ENCODE measurements at regions not wholly inside any gene's neighbourhood (a gene's known extent, or its start where the extent isn't known, plus 50 kb on each side); places are given as distances from the start of the nearest gene placed in this dataset.

- Mint-ChIP-seq H3K9me3 (peaks cover 0 to 4% (median 0%) of the 10 kb centered on the region in 11 donors), H3K27me3 (peaks cover 0 to 5% (median 0%) of the 10 kb centered on the region in 5 donors), H3K27ac (no peak overlapping the region), H3K36me3 (no peaks in the 10 kb centered on the region), H3K4me3 (no peak overlapping the region), H3K4me1 (no peaks in the 10 kb centered on the region)
- H3K4me1 ChIP-seq (ENCODE audit: control insufficient read depth in 2 of 2, insufficient read depth in 2 of 2, low read length in 2 of 2): no peaks in the 10 kb centered on the region
- no peak overlapping the region for H3K27ac ChIP-seq (ENCODE audit: low read depth, low read length)
- ChIA-PET POLR2A (no interaction called here), CTCF (no interaction called here)
- no peak overlapping the region for H3K4me3 ChIP-seq (ENCODE audit: low read length)
- DNase-seq (no peak), ATAC-seq (no peak)
- H3K36me3 ChIP-seq (ENCODE audit: control insufficient read depth in 2 of 3, insufficient read depth in 3 of 3, low read length in 3 of 3): no peaks in the 10 kb centered on the region
- H3K9me3 ChIP-seq (ENCODE audit: control insufficient read depth in 2 of 3, low read length in 3 of 3): no peaks in the 10 kb centered on the region
- H3K27me3 ChIP-seq (ENCODE audit: control insufficient read depth in 2 of 2, insufficient read depth in 2 of 2, low read length in 2 of 2): no peaks in the 10 kb centered on the region
- intact Hi-C loops (cut with micrococcal nuclease): no loop called here
These were observed 638.7 kb upstream of the FANCL start for GRCh38 chr2:58879834-58880233.

GRCh38 chr2:58878778-58879177 lies 637.7 kb upstream of the FANCL start:
- Mint-ChIP-seq H3K9me3 (peaks cover 0 to 4% (median 0%) of the 10 kb centered on the region in 11 donors), H3K36me3 (no peaks in the 10 kb centered on the region), H3K27ac (no peak overlapping the region), H3K4me3 (no peak overlapping the region), H3K27me3 (peaks cover 0 to 5% (median 0%) of the 10 kb centered on the region in 5 donors), H3K4me1 (no peaks in the 10 kb centered on the region)
- ATAC-seq (no peak), DNase-seq (no peak)
- Histone ChIP-seq H3K36me3 (ENCODE audit: control insufficient read depth in 2 of 3, insufficient read depth in 3 of 3, low read length in 3 of 3) (no peaks in the 10 kb centered on the region), H3K4me1 (ENCODE audit: control insufficient read depth in 2 of 2, insufficient read depth in 2 of 2, low read length in 2 of 2) (no peaks in the 10 kb centered on the region), H3K27me3 (ENCODE audit: control insufficient read depth in 2 of 2, insufficient read depth in 2 of 2, low read length in 2 of 2) (no peaks in the 10 kb centered on the region), H3K9me3 (ENCODE audit: control insufficient read depth in 2 of 3, low read length in 3 of 3) (no peaks in the 10 kb centered on the region), H3K4me3 (ENCODE audit: low read length) (no peak overlapping the region), H3K27ac (ENCODE audit: low read depth, low read length) (no peak overlapping the region)
- POLR2A ChIA-PET: no interaction called here
- intact Hi-C loops (cut with micrococcal nuclease): no loop called here
- CTCF ChIA-PET: no interaction called here

- no peaks in the 10 kb centered on the region for H3K36me3 ChIP-seq (ENCODE audit: control insufficient read depth in 2 of 3, insufficient read depth in 3 of 3, low read length in 3 of 3)
- ATAC-seq (no peak), DNase-seq (no peak)
- intact Hi-C loops (cut with micrococcal nuclease): no loop called here
- ChIA-PET POLR2A (no interaction called here), CTCF (no interaction called here)
- peaks cover 0 to 3% (median 0%) of the 10 kb centered on the region in 11 donors for H3K9me3 Mint-ChIP-seq
- no peak overlapping the region for H3K27ac ChIP-seq (ENCODE audit: low read depth, low read length)
- no peaks in the 10 kb centered on the region for H3K27me3 ChIP-seq (ENCODE audit: control insufficient read depth in 2 of 2, insufficient read depth in 2 of 2, low read length in 2 of 2)
- H3K4me1 ChIP-seq (ENCODE audit: control insufficient read depth in 2 of 2, insufficient read depth in 2 of 2, low read length in 2 of 2): no peaks in the 10 kb centered on the region
- H3K4me1 Mint-ChIP-seq: no peaks in the 10 kb centered on the region
- H3K27ac Mint-ChIP-seq: no peak overlapping the region
- peaks cover 0 to 5% (median 0%) of the 10 kb centered on the region in 5 donors for H3K27me3 Mint-ChIP-seq
- H3K4me3 Mint-ChIP-seq: no peak overlapping the region
- no peaks in the 10 kb centered on the region for H3K9me3 ChIP-seq (ENCODE audit: control insufficient read depth in 2 of 3, low read length in 3 of 3)
- H3K4me3 ChIP-seq (ENCODE audit: low read length): no peak overlapping the region
- H3K36me3 Mint-ChIP-seq: no peaks in the 10 kb centered on the region
These were observed 635.0 kb upstream of the FANCL start for GRCh38 chr2:58876126-58876525.

- ChIA-PET POLR2A (no interaction called here), CTCF (no interaction called here)
- H3K27ac Mint-ChIP-seq: no peak overlapping the region
- H3K27ac ChIP-seq (ENCODE audit: low read depth, low read length): no peak overlapping the region
- H3K4me1 ChIP-seq (ENCODE audit: control insufficient read depth in 2 of 2, insufficient read depth in 2 of 2, low read length in 2 of 2): no peaks in the 10 kb centered on the region
- DNase-seq (no peak), ATAC-seq (no peak)
- no peaks in the 10 kb centered on the region for H3K9me3 ChIP-seq (ENCODE audit: control insufficient read depth in 2 of 3, low read length in 3 of 3)
- no peaks in the 10 kb centered on the region for H3K4me1 Mint-ChIP-seq
- H3K4me3 Mint-ChIP-seq: no peak overlapping the region
- intact Hi-C loops (cut with micrococcal nuclease): no loop called here
- no peaks in the 10 kb centered on the region for H3K36me3 ChIP-seq (ENCODE audit: control insufficient read depth in 2 of 3, insufficient read depth in 3 of 3, low read length in 3 of 3)
- H3K4me3 ChIP-seq (ENCODE audit: low read length): no peak overlapping the region
- H3K27me3 Mint-ChIP-seq: peaks cover 0 to 5% (median 0%) of the 10 kb centered on the region in 5 donors
- no peaks in the 10 kb centered on the region for H3K36me3 Mint-ChIP-seq
- H3K9me3 Mint-ChIP-seq: peaks cover 0 to 3% (median 0%) of the 10 kb centered on the region in 11 donors
- no peaks in the 10 kb centered on the region for H3K27me3 ChIP-seq (ENCODE audit: control insufficient read depth in 2 of 2, insufficient read depth in 2 of 2, low read length in 2 of 2)
These were observed 634.3 kb upstream of the FANCL start for GRCh38 chr2:58875436-58875835.

GRCh38 chr2:58871469-58872142 lies 630.5 kb upstream of the FANCL start:
- Histone ChIP-seq H3K36me3 (ENCODE audit: control insufficient read depth in 2 of 3, insufficient read depth in 3 of 3, low read length in 3 of 3) (no peaks in the 10 kb centered on the region), H3K27me3 (ENCODE audit: control insufficient read depth in 2 of 2, insufficient read depth in 2 of 2, low read length in 2 of 2) (no peaks in the 10 kb centered on the region), H3K4me1 (ENCODE audit: control insufficient read depth in 2 of 2, insufficient read depth in 2 of 2, low read length in 2 of 2) (no peaks in the 10 kb centered on the region), H3K9me3 (ENCODE audit: control insufficient read depth in 2 of 3, low read length in 3 of 3) (no peaks in the 10 kb centered on the region), H3K4me3 (ENCODE audit: low read length) (no peak overlapping the region), H3K27ac (ENCODE audit: low read depth, low read length) (no peak overlapping the region)
- POLR2A ChIA-PET: no interaction called here
- Mint-ChIP-seq H3K27me3 (no peaks in the 10 kb centered on the region), H3K27ac (no peak overlapping the region), H3K4me1 (peaks cover 0 to 3% (median 0%) of the 10 kb centered on the region in 7 donors), H3K36me3 (no peaks in the 10 kb centered on the region), H3K9me3 (peaks cover 0 to 5% (median 0%) of the 10 kb centered on the region in 11 donors), H3K4me3 (no peak overlapping the region)
- no peak for ATAC-seq
- intact Hi-C loops (cut with micrococcal nuclease): no loop called here
- no peak for DNase-seq
- CTCF ChIA-PET: no interaction called here

- Histone ChIP-seq H3K36me3 (ENCODE audit: control insufficient read depth in 2 of 3, insufficient read depth in 3 of 3, low read length in 3 of 3) (no peaks in the 10 kb centered on the region), H3K4me3 (ENCODE audit: low read length) (no peak overlapping the region), H3K9me3 (ENCODE audit: control insufficient read depth in 2 of 3, low read length in 3 of 3) (no peaks in the 10 kb centered on the region), H3K27ac (ENCODE audit: low read depth, low read length) (no peak overlapping the region), H3K4me1 (ENCODE audit: control insufficient read depth in 2 of 2, insufficient read depth in 2 of 2, low read length in 2 of 2) (no peaks in the 10 kb centered on the region), H3K27me3 (ENCODE audit: control insufficient read depth in 2 of 2, insufficient read depth in 2 of 2, low read length in 2 of 2) (no peaks in the 10 kb centered on the region)
- H3K9me3 Mint-ChIP-seq: peaks cover 0 to 5% (median 0%) of the 10 kb centered on the region in 11 donors
- no peaks in the 10 kb centered on the region for H3K27me3 Mint-ChIP-seq
- ChIA-PET POLR2A (no interaction called here), CTCF (no interaction called here)
- DNase-seq: no peak
- H3K4me1 Mint-ChIP-seq: peaks cover 0 to 7% (median 4%) of the 10 kb centered on the region in 7 donors
- H3K36me3 Mint-ChIP-seq: no peaks in the 10 kb centered on the region
- intact Hi-C loops (cut with micrococcal nuclease): no loop called here
- ATAC-seq: no peak
- no peak overlapping the region for H3K4me3 Mint-ChIP-seq
- H3K27ac Mint-ChIP-seq: no peak overlapping the region
These were observed 629.6 kb upstream of the FANCL start for GRCh38 chr2:58870704-58871103.

- CTCF ChIA-PET: no interaction called here
- peaks cover 0 to 7% (median 4%) of the 10 kb centered on the region in 7 donors for H3K4me1 Mint-ChIP-seq
These were observed 625.8 kb upstream of the FANCL start for GRCh38 chr2:58866946-58867345.

More at GRCh38 chr2:58866946-58867345, 625.8 kb upstream of the FANCL start:
- intact Hi-C loops (cut with micrococcal nuclease): no loop called here
- Mint-ChIP-seq H3K27ac (no peak overlapping the region), H3K36me3 (no peaks in the 10 kb centered on the region), H3K4me3 (no peak overlapping the region), H3K9me3 (peaks cover 0 to 5% (median 0%) of the 10 kb centered on the region in 11 donors), H3K27me3 (peaks cover 0 to 4% (median 0%) of the 10 kb centered on the region in 5 donors)
- Histone ChIP-seq H3K27me3 (ENCODE audit: control insufficient read depth in 2 of 2, insufficient read depth in 2 of 2, low read length in 2 of 2) (no peaks in the 10 kb centered on the region), H3K9me3 (ENCODE audit: control insufficient read depth in 2 of 3, low read length in 3 of 3) (no peaks in the 10 kb centered on the region), H3K27ac (ENCODE audit: low read depth, low read length) (no peak overlapping the region), H3K36me3 (ENCODE audit: control insufficient read depth in 2 of 3, insufficient read depth in 3 of 3, low read length in 3 of 3) (no peaks in the 10 kb centered on the region), H3K4me3 (ENCODE audit: low read length) (no peak overlapping the region), H3K4me1 (ENCODE audit: control insufficient read depth in 2 of 2, insufficient read depth in 2 of 2, low read length in 2 of 2) (no peaks in the 10 kb centered on the region)
- ATAC-seq: no peak
- POLR2A ChIA-PET: no interaction called here
- no peak for DNase-seq

Measured in naive thymus-derived CD4-positive, alpha-beta T cell (primary cell).